ENCODE measurements at regions not wholly inside any gene's neighbourhood (a gene's known extent, or its start where the extent isn't known, plus 50 kb on each side); places are given as distances from the start of the nearest gene placed in this dataset.

DNA sequence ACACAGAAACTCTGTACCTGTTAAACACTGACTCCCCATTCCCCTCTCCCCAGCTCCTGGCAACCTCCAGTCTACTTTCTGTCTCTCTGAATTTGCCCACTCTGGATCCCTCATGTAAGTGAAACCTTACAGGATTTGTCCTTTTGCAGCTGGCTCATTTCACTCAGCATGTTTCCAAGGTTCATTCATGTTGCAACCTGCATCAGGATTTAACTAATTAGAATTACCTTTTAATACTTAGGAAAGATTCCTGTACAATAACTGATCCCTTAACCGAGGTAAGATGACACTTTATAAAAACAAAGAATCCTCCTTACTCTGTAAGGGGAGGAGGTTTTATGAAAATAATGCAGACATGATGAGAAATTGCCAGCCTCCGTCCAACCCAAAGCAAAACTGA, 113.1 kb upstream of the MTHFD1L start:
- TF ChIP-seq RAD21 (IDR thresholded peaks at IDR 0.05; ENCODE audit: low read depth): no peak
- no peak for TF ChIP-seq CREB1 (IDR thresholded peaks at IDR 0.05; ENCODE audit: low read depth)
- TF ChIP-seq, protein P1, sequence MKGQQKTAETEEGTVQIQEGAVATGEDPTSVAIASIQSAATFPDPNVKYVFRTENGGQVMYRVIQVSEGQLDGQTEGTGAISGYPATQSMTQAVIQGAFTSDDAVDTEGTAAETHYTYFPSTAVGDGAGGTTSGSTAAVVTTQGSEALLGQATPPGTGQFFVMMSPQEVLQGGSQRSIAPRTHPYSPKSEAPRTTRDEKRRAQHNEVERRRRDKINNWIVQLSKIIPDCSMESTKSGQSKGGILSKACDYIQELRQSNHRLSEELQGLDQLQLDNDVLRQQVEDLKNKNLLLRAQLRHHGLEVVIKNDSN (IDR thresholded peaks at IDR 0.05): no peak
- TF ChIP-seq EP300 (IDR thresholded peaks at IDR 0.05; ENCODE audit: borderline replicate concordance): no peak
- TF ChIP-seq, protein P2, sequence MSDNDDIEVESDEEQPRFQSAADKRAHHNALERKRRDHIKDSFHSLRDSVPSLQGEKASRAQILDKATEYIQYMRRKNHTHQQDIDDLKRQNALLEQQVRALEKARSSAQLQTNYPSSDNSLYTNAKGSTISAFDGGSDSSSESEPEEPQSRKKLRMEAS (IDR thresholded peaks at IDR 0.05): no peak
- TF ChIP-seq, protein P3, sequence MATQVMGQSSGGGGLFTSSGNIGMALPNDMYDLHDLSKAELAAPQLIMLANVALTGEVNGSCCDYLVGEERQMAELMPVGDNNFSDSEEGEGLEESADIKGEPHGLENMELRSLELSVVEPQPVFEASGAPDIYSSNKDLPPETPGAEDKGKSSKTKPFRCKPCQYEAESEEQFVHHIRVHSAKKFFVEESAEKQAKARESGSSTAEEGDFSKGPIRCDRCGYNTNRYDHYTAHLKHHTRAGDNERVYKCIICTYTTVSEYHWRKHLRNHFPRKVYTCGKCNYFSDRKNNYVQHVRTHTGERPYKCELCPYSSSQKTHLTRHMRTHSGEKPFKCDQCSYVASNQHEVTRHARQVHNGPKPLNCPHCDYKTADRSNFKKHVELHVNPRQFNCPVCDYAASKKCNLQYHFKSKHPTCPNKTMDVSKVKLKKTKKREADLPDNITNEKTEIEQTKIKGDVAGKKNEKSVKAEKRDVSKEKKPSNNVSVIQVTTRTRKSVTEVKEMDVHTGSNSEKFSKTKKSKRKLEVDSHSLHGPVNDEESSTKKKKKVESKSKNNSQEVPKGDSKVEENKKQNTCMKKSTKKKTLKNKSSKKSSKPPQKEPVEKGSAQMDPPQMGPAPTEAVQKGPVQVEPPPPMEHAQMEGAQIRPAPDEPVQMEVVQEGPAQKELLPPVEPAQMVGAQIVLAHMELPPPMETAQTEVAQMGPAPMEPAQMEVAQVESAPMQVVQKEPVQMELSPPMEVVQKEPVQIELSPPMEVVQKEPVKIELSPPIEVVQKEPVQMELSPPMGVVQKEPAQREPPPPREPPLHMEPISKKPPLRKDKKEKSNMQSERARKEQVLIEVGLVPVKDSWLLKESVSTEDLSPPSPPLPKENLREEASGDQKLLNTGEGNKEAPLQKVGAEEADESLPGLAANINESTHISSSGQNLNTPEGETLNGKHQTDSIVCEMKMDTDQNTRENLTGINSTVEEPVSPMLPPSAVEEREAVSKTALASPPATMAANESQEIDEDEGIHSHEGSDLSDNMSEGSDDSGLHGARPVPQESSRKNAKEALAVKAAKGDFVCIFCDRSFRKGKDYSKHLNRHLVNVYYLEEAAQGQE (IDR thresholded peaks at IDR 0.05; ENCODE audit: low read depth): no peak
- TF ChIP-seq TAF1 (IDR thresholded peaks at IDR 0.05; ENCODE audit: low read depth): no peak
- no peak for TF ChIP-seq NFIC (IDR thresholded peaks at IDR 0.05)
- TF ChIP-seq CEBPB (IDR thresholded peaks at IDR 0.05): no peak
- TF ChIP-seq FOXM1 (IDR thresholded peaks at IDR 0.05; ENCODE audit: borderline replicate concordance, low read depth): no peak
- TF ChIP-seq YY1 (IDR thresholded peaks at IDR 0.05; ENCODE audit: low read depth): no peak
- no peak for TF ChIP-seq ZBTB7A (IDR thresholded peaks at IDR 0.05; ENCODE audit: low read depth)
- TF ChIP-seq EGR1 (IDR thresholded peaks at IDR 0.05): no peak
